Mesenchymal stem cell (in vitro differentiated cells and primary cell): ENCODE measurements at regions not wholly inside any gene's neighbourhood (a gene's known extent, or its start where the extent isn't known, plus 50 kb on each side); places are given as distances from the start of the nearest gene placed in this dataset. TPM values are rescaled to one million over a fixed set of nuclear protein-coding genes. Genes with fewer than 3 reads are reported as not detected.
A peak's percentile ranks its signal among the peaks of the same experiment; 100 is the strongest.

Experiments used
- DNase-seq: peaks from one replicate; pipeline ENCODE4 v3.0.0-alpha.2; 2013
- H2AFZ ChIP-seq: one replicate; pipeline ENCODE4 v1.6.1; 2013; ENCODE audit warnings: low read depth, mild to moderate bottlenecking, control low read depth, inconsistent platforms, low read length, moderate library complexity
- H2AK5ac ChIP-seq: 2 replicates; pipeline ENCODE4 v1.6.1; 2013; ENCODE audit warnings: low read length, moderate library complexity, mild to moderate bottlenecking, inconsistent platforms; ENCODE audit not compliant: severe bottlenecking
- H2BK120ac ChIP-seq: one replicate; pipeline ENCODE4 v1.6.1; 2013; ENCODE audit warnings: low read depth, mild to moderate bottlenecking, inconsistent platforms, low read length, moderate library complexity
- H2BK12ac ChIP-seq, 2 experiments: one replicate each; pipeline ENCODE4 v1.6.1; 2013; ENCODE audit warnings: inconsistent platforms in 2 of 2, low read length in 2 of 2, mild to moderate bottlenecking in 2 of 2, moderate library complexity in 2 of 2, control low read depth in 1 of 2
- H2BK15ac ChIP-seq: one replicate; pipeline ENCODE4 v1.6.1; 2013; ENCODE audit warnings: mild to moderate bottlenecking, low read depth, inconsistent platforms; ENCODE audit not compliant: poor library complexity, severe bottlenecking
- H2BK5ac ChIP-seq: 2 replicates; pipeline ENCODE4 v1.6.1; 2013; ENCODE audit warnings: low read depth, mild to moderate bottlenecking, low read length, control low read depth, inconsistent platforms; ENCODE audit not compliant: poor library complexity, severe bottlenecking
- H3K14ac ChIP-seq, 2 experiments: one replicate each; pipeline ENCODE4 v1.6.1; 2013; ENCODE audit warnings: inconsistent platforms in 2 of 2, low read length in 2 of 2, control low read depth in 1 of 2, mild to moderate bottlenecking in 1 of 2, moderate library complexity in 1 of 2
- H3K18ac ChIP-seq, 2 experiments: one replicate each; pipeline ENCODE4 v1.6.1; 2013; ENCODE audit warnings: inconsistent platforms in 2 of 2, low read length in 2 of 2, control low read depth in 1 of 2, low read depth in 1 of 2, mild to moderate bottlenecking in 1 of 2
- H3K23ac ChIP-seq, 2 experiments: one replicate each; pipeline ENCODE4 v1.6.1; 2013; ENCODE audit warnings: inconsistent platforms in 2 of 2, low read length in 2 of 2, mild to moderate bottlenecking in 2 of 2, moderate library complexity in 2 of 2, control low read depth in 1 of 2
- H3K27ac ChIP-seq: 2 replicates; pipeline ENCODE4 v1.5.1; 2013; ENCODE audit warnings: mild to moderate bottlenecking, moderate library complexity, low read length, control low read depth, inconsistent platforms; ENCODE audit not compliant: poor library complexity, severe bottlenecking
- H3K27me3 ChIP-seq, 2 experiments: 2 replicates each; pipeline versions ENCODE4 v1.6.1 to v1.7.0; 2013; ENCODE audit warnings: low read length in 2 of 2, mild to moderate bottlenecking in 2 of 2, moderate library complexity in 2 of 2, control low read depth in 1 of 2, inconsistent platforms in 1 of 2; ENCODE audit not compliant: control insufficient read depth in 1 of 2, insufficient read depth in 1 of 2
- H3K36me3 ChIP-seq, 2 experiments: 2 replicates each; pipeline versions ENCODE4 v1.6.1 to v1.7.0; 2013; ENCODE audit warnings: low read length in 2 of 2, control low read depth in 1 of 2, inconsistent platforms in 1 of 2, low read depth in 1 of 2, mild to moderate bottlenecking in 1 of 2; ENCODE audit not compliant: insufficient read depth in 2 of 2, control insufficient read depth in 1 of 2
- H3K4ac ChIP-seq, 2 experiments: one replicate each; pipeline ENCODE4 v1.6.1; 2013; ENCODE audit warnings: inconsistent platforms in 2 of 2, low read length in 2 of 2, mild to moderate bottlenecking in 2 of 2, moderate library complexity in 2 of 2, control low read depth in 1 of 2, low read depth in 1 of 2
- H3K4me1 ChIP-seq: 2 replicates; pipeline ENCODE4 v1.6.1; 2013; ENCODE audit warnings: low read depth, low read length, control low read depth; ENCODE audit not compliant: control insufficient read depth, insufficient read depth
- H3K4me2 ChIP-seq: 2 replicates; pipeline ENCODE4 v1.6.1; 2013; ENCODE audit warnings: low read length, mild to moderate bottlenecking, inconsistent platforms; ENCODE audit not compliant: poor library complexity, severe bottlenecking
- H3K4me3 ChIP-seq, 2 experiments: 2 replicates each; pipeline versions ENCODE4 v1.5.1 to v1.7.0; 2013; ENCODE audit warnings: low read length in 2 of 2, mild to moderate bottlenecking in 2 of 2, control low read depth in 1 of 2, low read depth in 1 of 2; ENCODE audit not compliant: insufficient read depth in 1 of 2
- H3K79me1 ChIP-seq: replicated peaks from 2 replicates; pipeline ENCODE4 v1.6.1; 2013; ENCODE audit warnings: mild to moderate bottlenecking, control low read depth, low read length, inconsistent platforms; ENCODE audit not compliant: poor library complexity, severe bottlenecking
- H3K9ac ChIP-seq: 2 replicates; pipeline ENCODE4 v1.7.0; 2013; ENCODE audit warnings: mild to moderate bottlenecking, low read length, moderate library complexity
- H3K9me3 ChIP-seq: 2 replicates; pipeline ENCODE4 v1.7.0; 2013; ENCODE audit warnings: mild to moderate bottlenecking, low read length; ENCODE audit not compliant: control insufficient read depth
- H4K8ac ChIP-seq: one replicate; pipeline ENCODE4 v1.6.1; 2013; ENCODE audit warnings: inconsistent platforms, mild to moderate bottlenecking, low read length, moderate library complexity
- H4K91ac ChIP-seq: one replicate; pipeline ENCODE4 v1.6.1; 2013; ENCODE audit warnings: mild to moderate bottlenecking, low read length, inconsistent platforms
- WGBS: methylation state at CpG from one replicate; pipeline ENCODE4 v1.1.7; 2013; ENCODE audit warnings: mixed read lengths; 5-methylcytosine and 5-hydroxymethylcytosine counted together
- small RNA-seq: library from polyadenylated mRNA; stranded (forward); fragments of <200 nt; extraction: miRNeasy Mini kit (QIAGEN cat#:217004); gene quantifications from one replicate; pipeline ENCODE3, GENCODE V24; 2013; ENCODE audit warnings: low read depth

DNA sequence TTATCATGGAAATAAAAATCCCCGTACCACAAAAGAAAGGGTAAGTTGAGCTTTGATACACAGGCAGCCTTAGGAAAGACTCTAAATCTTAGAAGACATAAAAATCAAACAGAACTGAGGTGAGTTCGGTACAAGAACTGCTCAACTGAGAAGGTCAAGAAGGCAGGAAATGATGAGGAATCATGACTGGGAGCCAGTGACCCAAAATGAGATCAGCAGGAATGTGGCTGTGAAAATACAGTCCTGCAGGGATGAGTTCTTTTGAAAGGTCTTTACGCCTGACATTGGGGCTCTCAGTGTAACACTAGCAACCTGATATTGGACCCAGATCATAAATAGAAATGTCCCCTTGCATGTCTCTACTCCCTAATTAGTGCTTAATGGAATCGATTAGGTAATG, 56.3 kb upstream of the CDH11 start:
- no peaks in the 10 kb centered on the region for H3K36me3 ChIP-seq
- 67% methylated on average over 4 of the region's 4 CpGs for WGBS

DNA sequence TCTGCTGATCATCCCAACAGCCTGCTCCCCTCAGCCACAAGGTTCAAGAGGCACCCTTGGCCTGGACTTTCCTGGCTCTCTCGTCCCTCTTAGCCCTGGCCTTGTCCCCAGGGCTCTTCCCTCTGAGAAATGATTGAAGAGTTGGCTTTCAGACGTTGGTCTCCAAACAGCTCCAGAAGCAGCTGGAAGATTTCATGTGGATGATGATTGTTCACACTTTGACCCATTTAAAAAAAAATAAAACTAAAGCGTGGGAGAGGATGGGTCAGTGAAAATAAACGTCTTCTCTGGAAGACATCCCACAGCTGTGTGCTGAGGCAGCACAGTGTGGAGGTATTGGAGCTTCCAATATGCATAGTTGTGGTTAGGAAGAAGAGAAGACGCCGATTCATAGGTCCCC, 54.7 kb upstream of the CDH11 start:
- H3K9ac ChIP-seq = peak overlapping the region; percentile 55
- peak; percentile 79 for DNase-seq
- H3K4me2 ChIP-seq = no peak overlapping the region
- WGBS = 35% methylated on average over 4 of the region's 6 CpGs
- H3K27ac ChIP-seq = no peak overlapping the region
- no peaks in the 10 kb centered on the region for H3K36me3 ChIP-seq
- H2BK12ac ChIP-seq = no peak overlapping the region
- no peaks in the 10 kb centered on the region for H3K4me1 ChIP-seq
- no peak overlapping the region for H2BK120ac ChIP-seq
- no peak overlapping the region for H4K8ac ChIP-seq
- H2BK15ac ChIP-seq = no peak overlapping the region
- H2AFZ ChIP-seq = no peak overlapping the region
- H3K4ac ChIP-seq = no peak overlapping the region
- H2AK5ac ChIP-seq = no peak overlapping the region
- H3K9me3 ChIP-seq = no peaks in the 10 kb centered on the region
- no peak overlapping the region for H3K14ac ChIP-seq
- H3K18ac ChIP-seq = no peak overlapping the region
- H3K23ac ChIP-seq = no peak overlapping the region
- no peak overlapping the region for H4K91ac ChIP-seq
- H2BK5ac ChIP-seq = no peak overlapping the region
- H3K79me1 ChIP-seq = no peaks in the 10 kb centered on the region
- no peaks in the 10 kb centered on the region for H3K27me3 ChIP-seq
- peak overlapping the region in 1 of 2 experiments; percentile 8 for H3K4me3 ChIP-seq

More for the DNA sequence above, 56.3 kb upstream of the CDH11 start:
- Histone ChIP-seq H2AFZ (no peak overlapping the region), H4K8ac (no peak overlapping the region), H3K9ac (no peak overlapping the region), H3K23ac (no peak overlapping the region), H4K91ac (no peak overlapping the region), H3K4me2 (no peak overlapping the region), H2BK12ac (peak overlapping the region in 1 of 2 experiments; percentile 88), H3K27ac (no peak overlapping the region), H3K9me3 (no peaks in the 10 kb centered on the region), H3K18ac (no peak overlapping the region), H3K4me1 (no peaks in the 10 kb centered on the region), H3K14ac (no peak overlapping the region), H2BK120ac (no peak overlapping the region), H3K4me3 (no peak overlapping the region), H2BK15ac (no peak overlapping the region), H3K4ac (no peak overlapping the region), H3K27me3 (no peaks in the 10 kb centered on the region), H3K79me1 (no peaks in the 10 kb centered on the region), H2AK5ac (no peak overlapping the region), H2BK5ac (no peak overlapping the region)
- DNase-seq = peak; percentile 20

DNA sequence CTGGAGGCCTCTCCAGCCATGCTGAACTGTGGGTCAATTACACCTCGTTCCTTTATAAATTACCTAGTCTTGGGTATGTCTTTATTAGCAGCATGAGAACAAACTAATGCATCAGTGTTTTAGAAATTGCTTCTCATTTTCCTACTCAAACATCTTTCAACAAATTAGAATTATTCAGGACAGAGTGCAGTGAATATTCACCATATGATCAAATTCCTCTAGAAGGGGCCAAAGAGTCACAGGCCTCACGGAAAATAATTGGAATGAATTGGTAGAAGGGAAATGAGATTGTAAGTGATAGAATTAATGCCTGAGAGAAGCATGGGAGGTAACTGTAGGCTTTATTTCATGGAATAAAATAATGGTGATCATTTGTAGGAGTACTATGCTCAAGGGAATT, 50.5 kb upstream of the CDH11 start:
- no peak overlapping the region for H2AFZ ChIP-seq
- H3K23ac ChIP-seq = no peak overlapping the region
- WGBS = 97% methylated on average over 1 of the region's 2 CpGs
- H3K9ac ChIP-seq = no peak overlapping the region
- H2BK120ac ChIP-seq = no peak overlapping the region
- H2AK5ac ChIP-seq = no peak overlapping the region
- no peaks in the 10 kb centered on the region for H3K79me1 ChIP-seq
- no peak overlapping the region for H2BK12ac ChIP-seq
- DNase-seq = no peak
- H3K9me3 ChIP-seq = no peaks in the 10 kb centered on the region
- H2BK15ac ChIP-seq = no peak overlapping the region
- H3K36me3 ChIP-seq = no peaks in the 10 kb centered on the region
- no peak overlapping the region for H3K4me3 ChIP-seq
- no peak overlapping the region for H3K4me2 ChIP-seq
- H3K27ac ChIP-seq = no peak overlapping the region
- H2BK5ac ChIP-seq = no peak overlapping the region
- H3K14ac ChIP-seq = no peak overlapping the region
- no peaks in the 10 kb centered on the region for H3K4me1 ChIP-seq
- H4K91ac ChIP-seq = no peak overlapping the region
- H3K27me3 ChIP-seq = no peaks in the 10 kb centered on the region
- H3K4ac ChIP-seq = no peak overlapping the region
- H4K8ac ChIP-seq = no peak overlapping the region
- no peak overlapping the region for H3K18ac ChIP-seq

Small RNAs in the stretch of these regions (small RNA-seq; reads per million reads assigned to genes)
- not detected for gene AC025281.1
- gene RNA5SP428 = not detected
